IMR-90 (cell line): ENCODE measurements at regions not wholly inside any gene's neighbourhood (a gene's known extent, or its start where the extent isn't known, plus 50 kb on each side); places are given as distances from the start of the nearest gene placed in this dataset.

Experiments used
- BHLHE40 ChIP-seq: fragments of 150-350 bp; IDR thresholded peaks from 2 replicates; pipeline ENCODE4 v1.6.1; 2016; ENCODE audit warnings: mild to moderate bottlenecking, low read depth, low read length
- CEBPB ChIP-seq: IDR thresholded peaks from 2 replicates; pipeline ENCODE4 v1.6.1; 2012; ENCODE audit warnings: low read depth, low read length, improper control_type of control experiment
- CHD1 ChIP-seq: IDR thresholded peaks from 2 replicates; pipeline ENCODE4 v1.6.1; 2012; ENCODE audit warnings: low read depth, low read length, improper control_type of control experiment
- CTCF ChIP-seq: conservative IDR thresholded peaks from 2 replicates; pipeline ENCODE4 v1.5.1; 2012; ENCODE audit warnings: mild to moderate bottlenecking, low read depth, low read length, improper control_type of control experiment
- MAFK ChIP-seq: IDR thresholded peaks from 2 replicates; pipeline ENCODE4 v1.6.1; 2012; ENCODE audit warnings: low read depth, low read length, improper control_type of control experiment
- MAZ ChIP-seq: IDR thresholded peaks from 2 replicates; pipeline ENCODE4 v1.6.1; 2012; ENCODE audit warnings: low read depth, mild to moderate bottlenecking, low read length, improper control_type of control experiment, moderate library complexity, borderline replicate concordance
- MXI1 ChIP-seq: IDR thresholded peaks from 2 replicates; pipeline ENCODE4 v1.6.1; 2012; ENCODE audit warnings: low read depth, mild to moderate bottlenecking, low read length, moderate library complexity, borderline replicate concordance
- NFE2L2 ChIP-seq: fragments of 150-350 bp; IDR thresholded peaks from 2 replicates; pipeline ENCODE4 v1.6.1; 2016; ENCODE audit warnings: low read depth, mild to moderate bottlenecking, low read length
- POLR2A ChIP-seq: IDR thresholded peaks from 2 replicates; pipeline ENCODE4 v1.6.1; 2012; ENCODE audit warnings: mild to moderate bottlenecking, low read depth, low read length
- RCOR1 ChIP-seq: IDR thresholded peaks from 2 replicates; pipeline ENCODE4 v1.6.1; 2012; ENCODE audit warnings: mild to moderate bottlenecking, low read length, improper control_type of control experiment; ENCODE audit not compliant: insufficient replicate concordance
- RFX5 ChIP-seq: IDR thresholded peaks from 2 replicates; pipeline ENCODE4 v1.8.0; 2012; ENCODE audit warnings: low read depth, mild to moderate bottlenecking, low read length, moderate library complexity
- TF ChIP-seq, protein P1 (sequence below): fragments of 150-350 bp; IDR thresholded peaks from 2 replicates; pipeline ENCODE4 v1.6.1; 2017; ENCODE audit warnings: mild to moderate bottlenecking, antibody characterized with exemption, low read length, low read depth

- no peak for TF ChIP-seq CTCF
- TF ChIP-seq BHLHE40: no peak
- no peak for TF ChIP-seq MAFK
- no peak for TF ChIP-seq RCOR1
- TF ChIP-seq POLR2A: no peak
- TF ChIP-seq MAZ: no peak
- TF ChIP-seq RFX5: no peak
- TF ChIP-seq MXI1: no peak
- no peak for TF ChIP-seq CEBPB
- TF ChIP-seq CHD1: no peak
- TF ChIP-seq, protein P1, sequence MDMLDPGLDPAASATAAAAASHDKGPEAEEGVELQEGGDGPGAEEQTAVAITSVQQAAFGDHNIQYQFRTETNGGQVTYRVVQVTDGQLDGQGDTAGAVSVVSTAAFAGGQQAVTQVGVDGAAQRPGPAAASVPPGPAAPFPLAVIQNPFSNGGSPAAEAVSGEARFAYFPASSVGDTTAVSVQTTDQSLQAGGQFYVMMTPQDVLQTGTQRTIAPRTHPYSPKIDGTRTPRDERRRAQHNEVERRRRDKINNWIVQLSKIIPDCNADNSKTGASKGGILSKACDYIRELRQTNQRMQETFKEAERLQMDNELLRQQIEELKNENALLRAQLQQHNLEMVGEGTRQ: no peak
- TF ChIP-seq NFE2L2: no peak
Observed at GRCh38 chr1:59154401-59154800, 142.5 kb upstream of the FGGY start.
